HepG2 (cell line): ENCODE measurements at regions not wholly inside any gene's neighbourhood (a gene's known extent, or its start where the extent isn't known, plus 50 kb on each side); places are given as distances from the start of the nearest gene placed in this dataset.

ENCODE experiments used
- EP300 ChIP-seq, 3 experiments: sonication (generic) in 1 of 3; formaldehyde crosslinking in 1 of 3; IDR thresholded peaks; 2 replicates each; pipeline versions ENCODE4 v1.5.1 to v1.6.1; 2011 to 2020; ENCODE audit warnings: low read depth in 2 of 3, low read length in 2 of 3, borderline replicate concordance in 1 of 3, improper control_type of control experiment in 1 of 3, mild to moderate bottlenecking in 1 of 3, missing genetic modification reagents in 1 of 3, moderate library complexity in 1 of 3
- EZH2 ChIP-seq: conservative IDR thresholded peaks from 2 replicates; pipeline ENCODE4 v1.6.1; 2012; ENCODE audit warnings: mild to moderate bottlenecking, low read depth, low read length, moderate library complexity
- GPN1 ChIP-seq: sonication (generic); formaldehyde crosslinking; IDR thresholded peaks from 2 replicates; pipeline ENCODE4 v1.5.1; 2020; ENCODE audit warnings: missing genetic modification reagents, borderline replicate concordance
- NPAS2 ChIP-seq: sonication (generic); formaldehyde crosslinking; IDR thresholded peaks from 2 replicates; pipeline ENCODE4 v1.8.0; 2022; ENCODE audit warnings: mild to moderate bottlenecking, missing genetic modification reagents, borderline replicate concordance
- PCBP2 ChIP-seq: fragments of 200-400 bp; formaldehyde crosslinking; optimal IDR thresholded peaks from 2 replicates; pipeline ENCODE3; 2018; ENCODE audit warnings: low read length, low read depth; ENCODE audit not compliant: poor library complexity, severe bottlenecking
- ZNF737 ChIP-seq: sonication (generic); formaldehyde crosslinking; IDR thresholded peaks from 2 replicates; pipeline ENCODE4 v1.5.0; 2020; ENCODE audit warnings: missing genetic modification reagents, mild to moderate bottlenecking, borderline replicate concordance
- TF ChIP-seq, protein P1 (sequence below): sonication (generic); formaldehyde crosslinking; IDR thresholded peaks from 2 replicates; pipeline ENCODE4 v1.9.0; 2021; ENCODE audit warnings: missing genetic modification reagents, borderline replicate concordance
- TF ChIP-seq, protein P2 (sequence below): sonication (generic); formaldehyde crosslinking; IDR thresholded peaks from 2 replicates; pipeline ENCODE4 v1.4.0; 2020; ENCODE audit warnings: missing genetic modification reagents

DNA sequence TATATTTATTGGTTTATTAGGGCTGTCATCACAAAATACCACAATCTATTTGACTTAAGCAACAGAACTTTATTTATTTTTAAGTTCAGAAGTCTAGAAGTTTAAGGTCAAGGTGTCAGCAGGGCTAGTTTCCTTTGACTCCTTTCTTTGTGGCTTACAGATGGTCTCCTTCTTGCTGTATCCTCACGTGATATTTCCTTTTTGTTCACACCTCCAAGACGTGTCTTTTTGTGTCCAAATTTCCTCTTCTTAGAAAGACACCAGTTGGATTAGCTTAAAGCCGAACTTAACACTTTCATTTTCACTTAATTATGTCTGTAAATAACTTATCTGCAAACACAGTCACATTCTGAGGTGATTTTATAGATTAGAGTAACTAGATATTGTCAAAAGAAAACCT, 631.4 kb upstream of the POT1 start:
- TF ChIP-seq ZNF737 (CRISPR knock-in tag) (no peak), NPAS2 (CRISPR knock-in tag) (no peak), GPN1 (CRISPR knock-in tag) (no peak), EZH2 (no peak), PCBP2 (no peak), EP300 (IDR thresholded peaks at IDR 0.05; ENCODE audit: low read depth in 2 of 2, low read length in 2 of 2) (no peak), EP300 (CRISPR knock-in tag; IDR thresholded peaks at IDR 0.05; ENCODE audit: borderline replicate concordance) (no peak)
- TF ChIP-seq, protein P1, sequence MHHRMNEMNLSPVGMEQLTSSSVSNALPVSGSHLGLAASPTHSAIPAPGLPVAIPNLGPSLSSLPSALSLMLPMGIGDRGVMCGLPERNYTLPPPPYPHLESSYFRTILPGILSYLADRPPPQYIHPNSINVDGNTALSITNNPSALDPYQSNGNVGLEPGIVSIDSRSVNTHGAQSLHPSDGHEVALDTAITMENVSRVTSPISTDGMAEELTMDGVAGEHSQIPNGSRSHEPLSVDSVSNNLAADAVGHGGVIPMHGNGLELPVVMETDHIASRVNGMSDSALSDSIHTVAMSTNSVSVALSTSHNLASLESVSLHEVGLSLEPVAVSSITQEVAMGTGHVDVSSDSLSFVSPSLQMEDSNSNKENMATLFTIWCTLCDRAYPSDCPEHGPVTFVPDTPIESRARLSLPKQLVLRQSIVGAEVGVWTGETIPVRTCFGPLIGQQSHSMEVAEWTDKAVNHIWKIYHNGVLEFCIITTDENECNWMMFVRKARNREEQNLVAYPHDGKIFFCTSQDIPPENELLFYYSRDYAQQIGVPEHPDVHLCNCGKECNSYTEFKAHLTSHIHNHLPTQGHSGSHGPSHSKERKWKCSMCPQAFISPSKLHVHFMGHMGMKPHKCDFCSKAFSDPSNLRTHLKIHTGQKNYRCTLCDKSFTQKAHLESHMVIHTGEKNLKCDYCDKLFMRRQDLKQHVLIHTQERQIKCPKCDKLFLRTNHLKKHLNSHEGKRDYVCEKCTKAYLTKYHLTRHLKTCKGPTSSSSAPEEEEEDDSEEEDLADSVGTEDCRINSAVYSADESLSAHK = no peak
- TF ChIP-seq, protein P2, sequence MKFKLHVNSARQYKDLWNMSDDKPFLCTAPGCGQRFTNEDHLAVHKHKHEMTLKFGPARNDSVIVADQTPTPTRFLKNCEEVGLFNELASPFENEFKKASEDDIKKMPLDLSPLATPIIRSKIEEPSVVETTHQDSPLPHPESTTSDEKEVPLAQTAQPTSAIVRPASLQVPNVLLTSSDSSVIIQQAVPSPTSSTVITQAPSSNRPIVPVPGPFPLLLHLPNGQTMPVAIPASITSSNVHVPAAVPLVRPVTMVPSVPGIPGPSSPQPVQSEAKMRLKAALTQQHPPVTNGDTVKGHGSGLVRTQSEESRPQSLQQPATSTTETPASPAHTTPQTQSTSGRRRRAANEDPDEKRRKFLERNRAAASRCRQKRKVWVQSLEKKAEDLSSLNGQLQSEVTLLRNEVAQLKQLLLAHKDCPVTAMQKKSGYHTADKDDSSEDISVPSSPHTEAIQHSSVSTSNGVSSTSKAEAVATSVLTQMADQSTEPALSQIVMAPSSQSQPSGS (CRISPR knock-in tag) = no peak
